ENCODE measurements at regions not wholly inside any gene's neighbourhood (a gene's known extent, or its start where the extent isn't known, plus 50 kb on each side); places are given as distances from the start of the nearest gene placed in this dataset.

DNA sequence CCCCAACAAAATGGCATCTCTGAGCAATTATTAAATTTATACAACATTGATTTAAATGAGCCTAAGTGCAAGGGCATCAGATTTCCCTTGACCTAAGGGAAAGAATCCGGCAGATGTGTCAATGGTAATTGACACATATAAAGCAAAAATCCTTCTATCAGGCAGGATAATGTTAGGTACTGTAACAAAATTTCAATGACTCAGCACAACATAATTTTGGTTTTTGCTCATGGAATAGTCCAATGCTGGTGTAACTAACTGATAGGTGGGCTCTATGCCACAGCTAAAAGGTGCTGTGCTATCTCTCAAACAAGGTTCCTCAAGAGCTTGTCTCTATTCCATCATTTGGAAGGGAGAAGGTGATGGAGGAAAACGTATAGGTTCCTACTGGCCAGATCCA lies 68.3 kb upstream of the MEIS1 start:
- TF ChIP-seq, protein P1, sequence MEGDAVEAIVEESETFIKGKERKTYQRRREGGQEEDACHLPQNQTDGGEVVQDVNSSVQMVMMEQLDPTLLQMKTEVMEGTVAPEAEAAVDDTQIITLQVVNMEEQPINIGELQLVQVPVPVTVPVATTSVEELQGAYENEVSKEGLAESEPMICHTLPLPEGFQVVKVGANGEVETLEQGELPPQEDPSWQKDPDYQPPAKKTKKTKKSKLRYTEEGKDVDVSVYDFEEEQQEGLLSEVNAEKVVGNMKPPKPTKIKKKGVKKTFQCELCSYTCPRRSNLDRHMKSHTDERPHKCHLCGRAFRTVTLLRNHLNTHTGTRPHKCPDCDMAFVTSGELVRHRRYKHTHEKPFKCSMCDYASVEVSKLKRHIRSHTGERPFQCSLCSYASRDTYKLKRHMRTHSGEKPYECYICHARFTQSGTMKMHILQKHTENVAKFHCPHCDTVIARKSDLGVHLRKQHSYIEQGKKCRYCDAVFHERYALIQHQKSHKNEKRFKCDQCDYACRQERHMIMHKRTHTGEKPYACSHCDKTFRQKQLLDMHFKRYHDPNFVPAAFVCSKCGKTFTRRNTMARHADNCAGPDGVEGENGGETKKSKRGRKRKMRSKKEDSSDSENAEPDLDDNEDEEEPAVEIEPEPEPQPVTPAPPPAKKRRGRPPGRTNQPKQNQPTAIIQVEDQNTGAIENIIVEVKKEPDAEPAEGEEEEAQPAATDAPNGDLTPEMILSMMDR (IDR thresholded peaks at IDR 0.05) = no peak
- no peak for TF ChIP-seq POLR2A (IDR thresholded peaks at IDR 0.05)
